Left ventricle myocardium superior (tissue), 1 donor: ENCODE measurements at regions not wholly inside any gene's neighbourhood (a gene's known extent, or its start where the extent isn't known, plus 50 kb on each side); places are given as distances from the start of the nearest gene placed in this dataset.
"Not testable (repeated sequence)": the region's sequence is repeated elsewhere in the genome, so short reads cannot be mapped to it uniquely, and the experiment has no call there.

Experiments
- ATAC-seq: fragments of 200-7000 bp; cut with Tn5 transposase; one replicate; pipeline ENCODE4 v1.9.1; 2020; ENCODE audit warnings: mild to moderate bottlenecking, moderate library complexity
- DNase-seq: peaks from one replicate; pipeline ENCODE4 v3.0.0-alpha.2; 2020
- intact Hi-C: fragments of 100-400 bp; cut with micrococcal nuclease; formaldehyde crosslinking; loops from one replicate; pipeline ENCODE4 v1.11.0; 2022
- donor health status: DM: no; HTN: yes; CAD: no; lungs with severe emphysema.

- DNase-seq, result no peak
- intact Hi-C loops, result no loop called here
- ATAC-seq, result no peak
Measured at GRCh38 chr12:43261701-43262100, 290.3 kb downstream of the ADAMTS20 start.

DNA sequence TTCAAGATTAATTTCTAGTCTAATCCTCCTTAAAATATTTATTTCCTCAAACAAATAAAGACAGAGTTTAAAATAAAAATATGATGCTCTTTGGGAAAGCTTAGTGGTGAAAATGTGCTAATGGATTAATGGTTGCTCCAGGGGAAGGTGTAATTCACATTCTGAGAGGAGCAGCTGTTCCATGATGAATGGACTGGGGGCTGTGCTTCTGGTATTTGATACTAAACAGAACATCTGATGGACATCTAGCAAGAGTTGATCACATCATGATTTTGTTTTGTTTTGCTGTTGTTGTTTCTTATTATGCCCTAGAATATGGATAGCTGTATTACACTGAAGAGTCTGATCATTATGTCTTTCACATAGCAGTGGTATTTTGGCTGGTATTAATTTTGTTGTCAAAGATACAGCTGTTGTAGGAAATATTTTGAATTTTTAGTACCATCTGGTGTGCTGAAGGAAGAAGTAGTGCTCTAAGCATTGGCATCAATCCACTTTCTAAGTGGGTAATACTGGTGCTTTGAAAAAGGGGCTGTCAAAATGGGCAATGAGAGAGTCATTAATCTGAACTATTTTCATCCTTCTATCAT, 296.4 kb downstream of the ADAMTS20 start:
- ATAC-seq (no peak), DNase-seq (no peak)
- intact Hi-C loops, result no loop called here

GRCh38 chr12:43252585-43252984, 299.4 kb downstream of the ADAMTS20 start:
- ATAC-seq (no peak), DNase-seq (no peak)
- intact Hi-C loops, result no loop called here

DNA sequence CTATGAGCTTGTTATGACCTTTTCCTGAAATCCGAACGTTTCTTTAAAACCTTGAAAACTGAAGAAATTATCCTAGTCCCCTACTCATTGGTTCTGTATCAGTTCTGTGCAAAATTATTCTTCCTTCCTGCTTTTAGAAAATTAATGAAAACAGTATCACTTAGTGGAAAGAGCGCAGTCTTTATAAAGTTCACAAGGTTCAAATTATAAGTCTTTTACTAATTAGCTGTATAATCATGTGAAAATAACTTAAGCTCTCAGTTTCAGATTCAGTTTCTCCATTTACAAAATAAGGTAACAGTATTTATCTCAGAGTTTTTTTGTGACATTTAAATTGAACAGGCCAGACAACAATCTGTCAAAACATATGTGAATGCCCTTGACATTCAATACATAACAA, 306.1 kb downstream of the ADAMTS20 start:
- DNase-seq (no peak), ATAC-seq (no peak)
- intact Hi-C loops, result no loop called here

DNA sequence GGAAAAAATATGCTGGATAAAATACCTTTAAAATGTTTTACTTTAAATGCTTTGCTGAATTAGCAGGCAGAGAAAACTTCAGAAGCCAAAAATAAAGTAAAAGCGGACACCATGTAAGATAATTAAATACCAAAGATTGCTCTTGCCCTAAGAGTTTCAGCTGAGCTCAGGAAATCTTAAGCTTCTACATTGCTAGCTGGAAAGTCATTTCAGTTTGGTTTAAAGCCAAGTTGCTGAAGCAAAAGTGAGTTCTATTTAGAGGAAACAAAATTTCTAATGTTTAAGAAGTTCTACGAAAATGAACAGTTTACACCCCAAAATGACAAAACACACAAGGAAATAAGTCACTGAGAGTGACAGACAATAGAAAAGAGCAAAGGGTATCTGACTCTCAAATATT, 310.0 kb downstream of the ADAMTS20 start:
- intact Hi-C loops, result no loop called here
- DNase-seq (no peak), ATAC-seq (no peak)

- intact Hi-C loops, result no loop called here
Measured at GRCh38 chr12:43238281-43238680, 313.7 kb downstream of the ADAMTS20 start.

GRCh38 chr12:43237238-43237879, 314.6 kb downstream of the ADAMTS20 start:
- intact Hi-C loops, result no loop called here
- no peak for ATAC-seq

More at GRCh38 chr12:43238281-43238680, 313.7 kb downstream of the ADAMTS20 start:
- ATAC-seq (no peak), DNase-seq (no peak)

DNA sequence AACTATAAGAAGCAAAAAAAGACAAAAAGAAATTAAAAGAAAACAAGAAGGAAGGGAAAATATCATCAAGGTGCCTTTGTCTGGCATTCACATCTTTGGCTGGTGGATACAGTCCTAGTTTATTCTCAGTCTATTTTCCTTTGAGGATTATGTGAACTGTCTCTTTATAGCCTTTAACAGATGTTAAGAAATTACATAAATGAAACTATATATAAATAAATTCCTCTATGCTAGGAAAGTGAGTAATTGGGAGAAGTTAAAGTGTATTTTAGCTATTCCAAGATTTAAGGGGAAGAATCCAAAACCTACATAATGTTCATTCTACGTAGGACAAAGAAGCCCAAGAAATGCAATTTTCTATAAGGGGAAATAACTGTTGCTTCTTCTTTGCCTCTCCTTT, 316.3 kb downstream of the ADAMTS20 start:
- no peak for ATAC-seq
- DNase-seq, result no peak
- intact Hi-C loops, result no loop called here

More at GRCh38 chr12:43237238-43237879, 314.6 kb downstream of the ADAMTS20 start:
- DNase-seq, result no peak

DNA sequence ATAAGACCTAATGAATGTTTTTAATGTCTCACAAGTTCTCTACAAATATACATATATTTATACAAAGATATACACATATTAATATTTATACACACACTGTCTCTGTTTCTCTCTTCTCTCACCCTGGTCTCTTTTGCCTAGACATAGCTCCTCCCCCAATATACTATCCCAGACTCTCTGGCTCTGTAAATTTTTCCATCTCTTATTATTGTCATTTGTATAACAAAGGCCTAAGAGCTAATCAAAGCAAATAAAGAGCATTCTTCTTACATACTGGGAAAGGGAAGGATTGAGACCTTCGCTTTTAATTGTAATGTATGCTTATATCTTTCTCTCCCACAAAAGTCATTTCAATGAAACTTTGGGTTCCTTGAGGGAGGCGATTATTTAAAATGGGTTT, 318.1 kb downstream of the ADAMTS20 start:
- ATAC-seq (no peak), DNase-seq (no peak)
- intact Hi-C loops, result no loop called here

GRCh38 chr12:43226151-43226550, 325.9 kb downstream of the ADAMTS20 start:
- intact Hi-C loops, result no loop called here
- no peak for DNase-seq
- no peak for ATAC-seq

- DNase-seq, ATAC-seq, intact Hi-C loops: not testable (repeated sequence)
Measured at GRCh38 chr12:43224190-43224805, 327.7 kb downstream of the ADAMTS20 start.

DNA sequence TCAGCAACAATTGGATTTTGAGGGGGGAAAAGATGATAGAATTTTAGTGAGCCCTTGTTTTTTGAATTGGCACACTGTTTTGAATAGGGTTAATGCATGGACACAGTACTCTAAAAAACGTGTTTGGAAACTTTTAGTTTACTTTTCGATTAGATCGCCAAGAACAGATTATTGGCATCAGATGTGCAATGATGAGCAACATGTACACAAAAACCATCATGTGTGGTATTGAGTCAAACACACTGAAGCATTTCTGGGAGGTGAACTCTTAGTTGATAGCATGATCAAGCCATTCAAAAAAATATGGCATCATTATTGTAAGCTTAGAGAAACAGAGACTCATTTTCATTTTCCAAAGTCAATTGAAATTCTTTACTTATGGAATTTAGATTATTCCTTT, 329.2 kb downstream of the ADAMTS20 start:
- intact Hi-C loops, result no loop called here
- DNase-seq, result no peak
- no peak for ATAC-seq

DNA sequence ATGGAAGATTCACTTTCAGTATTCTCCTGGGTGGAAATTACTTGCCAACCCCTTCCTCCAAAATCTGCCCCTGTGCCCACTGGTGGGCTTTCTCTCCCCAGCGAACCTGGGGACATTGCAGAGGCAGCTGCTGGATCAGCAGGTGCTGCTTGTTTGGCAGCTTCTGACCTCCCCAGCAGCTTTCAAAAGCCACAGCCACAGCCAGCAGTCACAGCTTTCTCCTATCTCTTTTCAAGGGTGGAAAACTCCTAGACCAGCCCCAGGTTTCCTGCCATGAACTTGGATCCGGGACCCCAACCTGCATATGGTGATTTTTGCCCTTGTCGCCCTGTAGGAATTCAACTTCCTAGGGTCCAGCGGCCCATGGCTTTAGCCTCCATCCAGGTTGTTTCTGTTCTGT, 330.8 kb downstream of the ADAMTS20 start:
- DNase-seq (no peak), ATAC-seq (no peak)
- intact Hi-C loops, result no loop called here

DNA sequence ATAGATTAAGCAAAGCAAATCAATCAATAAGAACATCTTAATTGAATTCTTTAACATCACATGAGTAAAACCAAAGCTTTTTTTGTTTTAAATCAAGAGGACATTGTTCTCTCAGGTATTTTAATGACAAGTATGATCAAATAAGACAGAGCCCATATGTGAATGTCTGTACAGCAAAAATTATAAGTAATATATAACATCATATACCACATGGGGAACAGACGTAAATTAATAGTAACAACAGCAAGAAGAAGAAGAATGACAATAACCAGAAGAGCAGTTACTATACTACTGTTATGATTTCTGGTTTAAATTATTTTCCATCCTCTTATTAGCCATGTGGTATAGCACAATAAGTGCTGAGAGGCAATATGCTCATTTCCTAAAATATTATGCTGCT, 335.5 kb downstream of the ADAMTS20 start:
- no peak for DNase-seq
- ATAC-seq, result no peak
- intact Hi-C loops, result no loop called here

DNA sequence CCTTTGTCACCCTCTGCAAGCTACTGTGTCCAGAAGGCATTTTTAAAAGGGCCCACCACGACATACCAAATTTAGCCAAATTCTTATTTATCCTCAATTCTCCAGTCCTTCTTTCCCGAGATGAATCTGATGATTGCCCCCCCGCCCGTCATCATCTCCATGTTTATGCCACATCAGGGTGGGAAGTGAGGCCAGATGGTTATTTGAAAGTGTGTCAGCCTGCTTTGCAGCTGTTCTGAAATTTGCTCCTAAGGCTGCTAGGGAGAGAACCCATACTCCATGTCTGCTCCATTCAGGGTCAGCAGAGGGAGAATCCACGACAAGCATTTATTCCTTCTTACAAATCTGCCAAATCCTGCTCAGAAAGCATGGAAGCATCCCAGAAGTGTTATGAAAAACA, 337.8 kb downstream of the ADAMTS20 start:
- DNase-seq (no peak), ATAC-seq (no peak)
- intact Hi-C loops, result no loop called here

GRCh38 chr12:43213608-43214007, 338.4 kb downstream of the ADAMTS20 start:
- intact Hi-C loops, result no loop called here
- DNase-seq (no peak), ATAC-seq (no peak)

DNA sequence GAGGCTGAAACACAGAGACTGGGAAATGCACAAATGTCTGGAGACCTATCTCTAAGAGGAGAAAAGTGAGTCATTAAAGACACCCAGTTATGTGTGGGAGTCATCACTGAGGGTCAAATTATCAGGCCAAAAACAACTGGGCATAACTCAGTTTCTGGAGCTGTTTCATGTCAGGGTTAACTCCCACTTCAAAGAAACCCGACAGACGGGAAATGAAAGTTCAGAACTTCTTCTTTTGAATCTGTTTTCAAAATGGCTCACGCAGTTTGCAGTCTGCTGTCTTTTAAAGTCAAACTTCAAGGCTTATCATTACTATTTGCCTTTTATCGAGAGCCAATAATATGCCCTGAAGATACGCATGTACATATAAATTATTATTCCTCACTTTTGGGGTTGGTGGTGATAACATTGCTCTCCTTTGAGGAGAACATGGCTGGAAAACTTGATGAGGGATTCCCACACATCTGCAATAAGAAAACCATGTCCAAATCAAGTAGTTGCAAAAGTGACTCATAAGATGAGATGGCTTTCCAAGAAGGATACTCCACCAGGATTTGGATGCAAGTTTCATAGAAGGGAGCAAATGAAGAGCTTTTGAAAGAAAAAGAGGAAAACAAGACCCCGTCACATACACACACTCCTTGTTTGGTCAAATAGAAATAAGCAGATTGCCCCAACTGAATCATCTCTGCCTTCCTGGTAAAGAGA, 341.4 kb downstream of the ADAMTS20 start:
- peak; percentile 59 for ATAC-seq
- intact Hi-C loops, result no loop called here
- no peak for DNase-seq

DNA sequence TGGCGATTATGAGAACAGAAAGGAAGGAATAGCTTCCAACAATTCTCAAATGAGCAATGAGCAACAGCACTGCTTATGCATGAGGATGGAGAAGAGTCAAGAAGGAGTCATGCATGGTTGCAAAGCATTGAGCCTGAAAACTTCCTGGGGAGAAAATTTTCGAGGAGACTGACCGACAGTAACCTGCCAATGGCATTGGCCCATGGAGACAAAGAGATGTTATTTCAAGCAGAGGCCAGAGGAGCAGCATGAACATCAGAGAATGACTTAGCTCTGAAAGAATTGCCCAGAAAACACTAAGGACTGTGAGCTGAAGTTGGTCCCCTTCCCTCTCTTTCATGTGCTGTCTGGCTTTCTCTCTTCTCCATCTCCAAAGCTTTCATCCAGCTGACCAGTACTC, 343.4 kb downstream of the ADAMTS20 start:
- DNase-seq, result no peak
- intact Hi-C loops, result no loop called here
- no peak for ATAC-seq

GRCh38 chr12:43208221-43208620, 343.8 kb downstream of the ADAMTS20 start:
- intact Hi-C loops, result no loop called here
- DNase-seq (no peak), ATAC-seq (no peak)

GRCh38 chr12:43206396-43206795, 345.6 kb downstream of the ADAMTS20 start:
- no peak for DNase-seq
- no peak for ATAC-seq
- intact Hi-C loops, result no loop called here
